Amniotic epithelial cell (primary cell): ENCODE measurements at regions not wholly inside any gene's neighbourhood (a gene's known extent, or its start where the extent isn't known, plus 50 kb on each side); places are given as distances from the start of the nearest gene placed in this dataset.
"Not testable (repeated sequence)": the region's sequence is repeated elsewhere in the genome, so short reads cannot be mapped to it uniquely, and the experiment has no call there.

Source experiments
- DNase-seq: peaks from one replicate; pipeline ENCODE4 v3.0.0-alpha.2; 2010; ENCODE audit warnings: low read depth

DNA sequence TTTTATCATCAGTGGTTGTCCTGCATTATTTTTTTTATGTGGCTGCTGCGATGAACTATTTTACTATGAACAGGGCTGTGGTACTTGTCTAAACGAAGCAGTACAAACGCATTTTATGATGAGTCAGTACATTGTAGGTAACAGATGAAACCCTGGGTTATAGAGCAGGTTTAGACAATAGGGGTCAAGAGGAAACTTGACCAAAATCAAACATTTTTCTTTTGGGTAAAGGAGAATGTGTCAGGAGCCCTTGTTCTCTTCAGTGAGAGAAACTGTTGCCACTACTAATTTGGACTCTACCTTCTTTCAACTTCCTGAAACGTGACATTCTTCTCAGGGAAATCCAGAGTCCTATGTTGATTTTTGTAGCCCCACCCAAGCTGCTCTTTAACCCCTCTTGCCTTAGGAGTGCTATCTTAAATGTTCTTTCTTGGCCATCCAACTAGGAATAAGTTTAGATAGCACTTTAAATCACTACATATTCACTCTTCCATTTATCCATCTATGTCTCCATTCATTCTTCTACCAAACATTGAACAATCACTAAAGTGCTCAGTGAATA is 415.8 kb upstream of the NR3C2 start:
- DNase-seq = no peak

GRCh38 chr4:148857239-148857972 is 415.2 kb upstream of the NR3C2 start:
- DNase-seq = peak; percentile 67

DNA sequence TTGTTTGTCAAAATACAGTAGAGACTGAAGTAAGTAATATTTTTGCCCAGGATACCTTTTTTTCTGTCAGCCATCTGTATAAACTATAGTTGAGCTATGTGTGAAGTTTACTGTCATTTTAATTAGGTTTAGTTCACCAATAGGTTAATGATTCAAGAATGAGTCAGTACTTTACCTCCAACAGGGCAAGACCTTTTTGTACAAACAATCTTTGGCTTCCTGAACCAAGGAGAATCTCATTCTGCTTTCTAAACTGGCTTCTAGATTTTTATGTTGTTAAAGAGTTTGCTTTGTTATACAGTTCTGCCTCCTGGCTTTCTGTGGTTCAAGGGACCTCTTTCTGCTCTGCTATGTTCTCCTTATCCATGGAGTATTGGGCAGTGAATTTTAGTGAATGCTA is 412.0 kb upstream of the NR3C2 start:
- DNase-seq = no peak

GRCh38 chr4:148852092-148852699 is 410.0 kb upstream of the NR3C2 start:
- DNase-seq = no peak

DNA sequence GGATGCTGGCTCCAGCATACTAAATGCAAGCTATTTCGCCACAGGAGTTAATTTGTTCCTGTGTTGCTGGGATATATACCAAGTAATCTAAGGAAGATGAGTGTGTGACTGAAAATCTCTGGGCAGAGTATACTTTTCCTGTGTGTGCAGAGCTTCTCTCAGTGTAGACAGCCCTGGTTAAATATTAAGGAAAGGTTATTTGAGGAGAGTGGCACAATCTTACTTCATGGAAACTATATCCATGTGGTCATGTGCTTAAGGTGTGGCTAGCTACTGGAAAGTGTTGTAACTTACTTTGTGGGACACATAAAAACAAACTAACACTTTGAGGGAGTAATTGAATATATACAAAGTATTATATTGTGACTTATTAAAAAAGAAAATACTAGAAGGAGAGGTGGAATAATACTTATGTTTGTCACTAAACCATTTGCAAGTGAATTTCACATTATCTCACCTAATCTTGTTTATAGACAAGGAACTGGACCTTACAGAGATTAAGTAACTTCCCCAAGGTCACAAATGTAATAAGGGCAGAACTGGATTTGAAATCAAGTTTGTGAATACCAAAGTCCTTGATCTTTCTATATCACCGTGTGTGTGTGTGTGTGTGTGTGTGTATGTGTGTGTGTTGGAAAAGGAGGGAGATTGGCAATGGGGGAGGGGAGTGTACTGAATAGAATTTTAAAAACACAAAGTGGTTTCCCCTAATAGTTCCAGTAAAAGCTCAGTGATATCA is 408.2 kb upstream of the NR3C2 start:
- peak; percentile 3 for DNase-seq

DNA sequence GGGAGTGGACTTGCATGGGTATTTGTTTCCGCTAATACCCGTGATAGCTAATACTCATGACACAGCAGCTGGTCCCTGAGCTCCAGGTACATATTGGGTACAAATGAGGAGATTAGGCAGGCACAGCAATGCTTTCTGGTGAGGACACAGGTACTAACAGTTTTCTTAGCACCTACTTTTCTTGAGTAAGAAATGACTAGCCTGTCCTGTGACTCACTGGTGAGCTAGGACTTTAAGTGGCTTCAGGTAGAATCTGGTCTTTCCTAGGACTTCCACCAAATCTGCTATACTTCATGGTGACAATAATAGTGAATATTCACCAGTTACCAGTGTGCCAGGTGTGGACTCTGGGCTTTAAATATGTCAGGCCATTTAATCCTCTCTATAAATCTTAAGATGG is 407.4 kb upstream of the NR3C2 start:
- DNase-seq = no peak

DNA sequence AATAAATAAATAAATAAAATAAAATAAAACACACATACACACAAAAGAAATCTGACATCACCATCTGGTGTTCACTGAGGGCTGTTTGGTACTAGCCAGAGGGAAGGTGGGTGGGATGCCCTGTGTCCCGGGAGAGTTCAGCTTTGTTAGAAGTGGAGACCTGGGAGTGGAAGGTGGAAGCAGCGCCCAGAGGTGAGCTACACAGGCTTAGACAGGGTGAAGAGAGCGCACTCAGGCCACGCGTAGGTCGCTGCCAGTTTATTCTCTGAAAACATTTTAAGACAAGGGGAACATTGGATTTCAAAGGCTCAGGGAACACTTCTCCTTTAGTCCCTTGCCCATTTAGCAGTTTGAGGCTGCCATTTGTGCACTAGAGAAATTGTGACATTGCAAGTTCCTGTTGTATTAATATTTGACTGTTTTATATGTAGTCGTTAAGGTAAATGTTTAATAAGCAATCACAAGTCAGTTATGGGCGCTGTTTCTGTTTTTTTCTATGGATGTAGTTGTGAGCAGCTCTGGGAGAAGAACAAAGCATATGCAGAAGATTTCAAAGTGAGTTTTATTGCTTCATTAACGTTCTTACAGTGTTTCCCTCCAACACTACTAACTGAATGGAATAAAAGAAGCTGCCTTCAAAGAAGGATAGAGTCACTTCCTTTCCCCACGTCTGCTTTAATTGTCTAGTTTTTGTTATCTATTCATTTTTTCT is 405.5 kb upstream of the NR3C2 start:
- no peak for DNase-seq

DNA sequence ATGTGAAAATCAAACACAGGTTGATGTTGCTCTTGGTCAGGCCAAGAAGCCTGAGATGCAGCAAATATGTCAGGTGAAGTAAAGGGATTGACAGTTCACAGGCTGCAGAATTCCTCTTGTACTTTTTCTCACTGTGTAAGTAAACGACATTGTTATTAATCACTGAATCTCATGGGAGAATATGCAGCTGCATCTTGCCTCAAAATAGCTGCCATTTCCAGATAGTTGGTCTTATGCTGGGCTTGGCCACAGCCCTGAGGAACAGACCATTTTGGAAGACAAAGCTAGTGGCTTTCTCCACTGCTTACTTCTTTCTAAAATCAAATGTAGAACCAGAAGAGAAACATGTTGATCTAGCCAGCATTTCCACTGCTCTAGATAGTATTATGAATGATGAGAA is 403.4 kb upstream of the NR3C2 start:
- DNase-seq = no peak

GRCh38 chr4:148843625-148844024 is 401.4 kb upstream of the NR3C2 start:
- no peak for DNase-seq

GRCh38 chr4:148842843-148843242 is 400.6 kb upstream of the NR3C2 start:
- DNase-seq = no peak

GRCh38 chr4:148837571-148837970 is 395.4 kb upstream of the NR3C2 start:
- not testable (repeated sequence) for DNase-seq

GRCh38 chr4:148834804-148835631 is 392.8 kb upstream of the NR3C2 start:
- peak; percentile 53 for DNase-seq

- peak; percentile 92 for DNase-seq
Observed at GRCh38 chr4:148831945-148832344, 389.7 kb upstream of the NR3C2 start.

DNA sequence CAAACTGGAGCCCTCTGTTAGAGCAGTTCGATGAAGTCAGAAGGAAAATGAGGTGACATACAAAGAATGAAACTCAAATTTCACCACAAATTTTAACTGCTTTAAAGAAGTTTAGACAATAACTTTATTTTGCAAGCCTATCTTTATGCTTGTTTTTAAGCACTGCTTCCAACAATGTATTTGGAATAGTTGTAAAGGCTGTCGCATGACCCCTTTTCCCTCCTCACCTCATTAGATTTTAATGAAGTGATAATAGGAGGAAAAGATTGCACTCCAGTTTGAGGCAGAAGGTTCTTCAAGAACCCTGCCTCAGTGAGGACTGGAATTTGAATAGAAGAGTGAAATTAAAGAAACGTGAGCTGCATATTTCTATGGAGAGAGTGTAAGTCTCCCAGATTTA is 386.1 kb upstream of the NR3C2 start:
- no peak for DNase-seq

- no peak for DNase-seq
Observed at GRCh38 chr4:148827781-148828180, 385.6 kb upstream of the NR3C2 start.

DNA sequence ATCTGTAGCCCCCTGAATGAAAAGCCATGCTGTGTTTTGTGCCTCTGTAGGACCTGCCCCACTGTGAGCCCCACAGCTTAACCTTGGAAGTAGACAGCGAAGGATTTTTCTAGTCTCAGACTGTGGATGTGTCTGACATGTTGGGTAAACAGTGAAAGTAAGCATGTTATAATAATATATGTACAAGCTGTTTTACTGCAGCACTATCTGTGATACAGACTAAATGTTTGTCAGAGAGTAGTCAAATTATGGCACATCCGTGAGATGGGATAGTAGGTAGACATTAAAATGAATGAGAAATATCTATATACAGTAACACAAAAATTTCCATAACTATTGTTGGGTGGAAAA is 381.2 kb upstream of the NR3C2 start:
- no peak for DNase-seq

GRCh38 chr4:148822572-148823418 is 380.6 kb upstream of the NR3C2 start:
- no peak for DNase-seq

- no peak for DNase-seq
Observed at GRCh38 chr4:148814030-148814429, 371.8 kb upstream of the NR3C2 start.

- no peak for DNase-seq
Observed at GRCh38 chr4:148813289-148813688, 371.1 kb upstream of the NR3C2 start.

- DNase-seq = no peak
Observed at GRCh38 chr4:148812101-148812500, 369.9 kb upstream of the NR3C2 start.

DNA sequence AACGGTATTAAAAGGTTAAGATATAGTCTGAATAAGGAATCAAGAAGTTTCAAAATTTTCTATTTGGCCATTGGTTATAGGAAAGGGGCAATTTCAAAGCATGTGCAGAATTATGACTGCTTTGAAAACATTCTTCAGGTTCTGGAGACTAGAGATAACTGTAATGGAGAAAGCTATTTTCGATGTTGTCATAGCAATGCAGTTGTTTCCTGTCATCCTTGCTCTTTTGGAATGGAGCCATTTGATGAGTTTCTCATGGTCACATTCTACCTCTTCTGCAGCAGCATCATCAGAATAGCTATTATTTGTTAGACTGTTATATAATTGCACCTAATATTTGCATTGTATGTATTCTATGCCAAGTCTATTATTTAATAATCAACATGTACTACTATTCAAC is 368.2 kb upstream of the NR3C2 start:
- no peak for DNase-seq
